Right renal cortex interstitium (tissue), 3 donors: ENCODE measurements at regions not wholly inside any gene's neighbourhood (a gene's known extent, or its start where the extent isn't known, plus 50 kb on each side); places are given as distances from the start of the nearest gene placed in this dataset.

Experiments used
- DNase-seq, 3 donors: peaks; one replicate each; pipeline ENCODE4 v3.0.0-alpha.2; 2013; ENCODE audit warnings: low read depth in 3 of 3, low spot score in 2 of 3

- DNase-seq: no peak
Measured at GRCh38 chr20:19944772-19945459, 72.2 kb upstream of the NAA20 start.

- no peak for DNase-seq
Measured at GRCh38 chr20:19945732-19946670, 71.2 kb upstream of the NAA20 start.

GRCh38 chr20:19947611-19948264 lies 69.4 kb upstream of the NAA20 start:
- no peak for DNase-seq

- no peak for DNase-seq
Measured at GRCh38 chr20:19949195-19949867, 67.8 kb upstream of the NAA20 start.

- no peak for DNase-seq
Measured at GRCh38 chr20:19950042-19950441, 67.1 kb upstream of the NAA20 start.

GRCh38 chr20:19952392-19952791 lies 64.8 kb upstream of the NAA20 start:
- no peak for DNase-seq

GRCh38 chr20:19953606-19954005 lies 63.6 kb upstream of the NAA20 start:
- DNase-seq: no peak

GRCh38 chr20:19956976-19957375 lies 60.2 kb upstream of the NAA20 start:
- DNase-seq: no peak

- no peak for DNase-seq
Measured at GRCh38 chr20:19958219-19958618, 58.9 kb upstream of the NAA20 start.

- no peak for DNase-seq
Measured at GRCh38 chr20:19958928-19959327, 58.2 kb upstream of the NAA20 start.

GRCh38 chr20:19960745-19961144 lies 56.4 kb upstream of the NAA20 start:
- no peak for DNase-seq

- DNase-seq: no peak
Measured at GRCh38 chr20:19961293-19961692, 55.9 kb upstream of the NAA20 start.

- DNase-seq: no peak
Measured at GRCh38 chr20:19962958-19963357, 54.2 kb upstream of the NAA20 start.

GRCh38 chr20:19964289-19965265 lies 52.6 kb upstream of the NAA20 start:
- DNase-seq: no peak

- DNase-seq: no peak
Measured at GRCh38 chr20:19966840-19967239, 50.3 kb upstream of the NAA20 start.
